GM18951 (cell line): ENCODE measurements at regions not wholly inside any gene's neighbourhood (a gene's known extent, or its start where the extent isn't known, plus 50 kb on each side); places are given as distances from the start of the nearest gene placed in this dataset.
"Not testable (repeated sequence)": the region's sequence is repeated elsewhere in the genome, so short reads cannot be mapped to it uniquely, and the experiment has no call there.

ENCODE experiments used
- POLR2A ChIP-seq: IDR thresholded peaks from 4 replicates; pipeline ENCODE4 v1.6.1; 2011; ENCODE audit warnings: mild to moderate bottlenecking; ENCODE audit not compliant: insufficient read length, insufficient read depth; ENCODE audit errors: extremely low read depth
- in situ Hi-C: fragments of 300-500 bp; cut with MboI; formaldehyde crosslinking; loops from one replicate; pipeline ENCODE4 v1.12.0; 2022; ENCODE audit warnings: low sequenced_read_pairs, mixed read lengths, inconsistent platforms; ENCODE audit not compliant: unreplicated experiment

GRCh38 chr2:192657362-192657761 is 462.6 kb upstream of the TMEFF2 start:
- in situ Hi-C loops, result no loop called here
- no peak for TF ChIP-seq POLR2A

- in situ Hi-C loops, result no loop called here
- TF ChIP-seq POLR2A, result no peak
Observed at GRCh38 chr2:192655916-192656315, 461.2 kb upstream of the TMEFF2 start.

GRCh38 chr2:192645811-192646598 is 451.3 kb upstream of the TMEFF2 start:
- in situ Hi-C loops, result no loop called here
- TF ChIP-seq POLR2A, result no peak

GRCh38 chr2:192634557-192634956 is 439.8 kb upstream of the TMEFF2 start:
- in situ Hi-C loops, result no loop called here
- no peak for TF ChIP-seq POLR2A

- in situ Hi-C loops, result no loop called here
- TF ChIP-seq POLR2A, result no peak
Observed at GRCh38 chr2:192628017-192628416, 433.3 kb upstream of the TMEFF2 start.

GRCh38 chr2:192615105-192615504 is 420.4 kb upstream of the TMEFF2 start:
- in situ Hi-C loops, result no loop called here
- TF ChIP-seq POLR2A, result no peak

- no peak for TF ChIP-seq POLR2A
- in situ Hi-C loops, result no loop called here
Observed at GRCh38 chr2:192604295-192604694, 409.6 kb upstream of the TMEFF2 start.

- in situ Hi-C loops, result not testable (repeated sequence)
Observed at GRCh38 chr2:192598649-192599048, 403.9 kb upstream of the TMEFF2 start.

GRCh38 chr2:192593561-192593960 is 398.8 kb upstream of the TMEFF2 start:
- TF ChIP-seq POLR2A, result no peak
- in situ Hi-C loops, result no loop called here

- TF ChIP-seq POLR2A, result no peak
- in situ Hi-C loops, result no loop called here
Observed at GRCh38 chr2:192591617-192592016, 396.9 kb upstream of the TMEFF2 start.

GRCh38 chr2:192585418-192585817 is 390.7 kb upstream of the TMEFF2 start:
- in situ Hi-C loops, result no loop called here
- TF ChIP-seq POLR2A, result no peak

GRCh38 chr2:192584976-192585375 is 390.2 kb upstream of the TMEFF2 start:
- no peak for TF ChIP-seq POLR2A
- in situ Hi-C loops, result no loop called here

- in situ Hi-C loops, result no loop called here
- TF ChIP-seq POLR2A, result no peak
Observed at GRCh38 chr2:192579965-192580700, 385.4 kb upstream of the TMEFF2 start.

GRCh38 chr2:192578780-192579179 is 384.0 kb upstream of the TMEFF2 start:
- TF ChIP-seq POLR2A, result no peak
- in situ Hi-C loops, result no loop called here
